ENCODE measurements at regions not wholly inside any gene's neighbourhood (a gene's known extent, or its start where the extent isn't known, plus 50 kb on each side); places are given as distances from the start of the nearest gene placed in this dataset.

GRCh38 chr22:49329636-49330035 lies 498.0 kb downstream of the BRD1 start:
- no peaks in the 10 kb centered on the region for H3K36me3 Mint-ChIP-seq (ENCODE audit: low read depth)
- no peak overlapping the region for H3K4me3 Mint-ChIP-seq
- no peak for TF ChIP-seq CTCF (IDR thresholded peaks at IDR 0.05; ENCODE audit: unreplicated experiment in 3 of 3)
- H3K27ac Mint-ChIP-seq, result no peak overlapping the region
- H3K9me3 Mint-ChIP-seq, result peaks cover 8% of the 10 kb centered on the region
- H3K4me1 Mint-ChIP-seq, result no peaks in the 10 kb centered on the region
- H3K27me3 Mint-ChIP-seq (ENCODE audit: low read depth), result peaks cover 39% of the 10 kb centered on the region

- no peak overlapping the region for H3K4me3 Mint-ChIP-seq
- peaks cover 39% of the 10 kb centered on the region for H3K27me3 Mint-ChIP-seq (ENCODE audit: low read depth)
- H3K36me3 Mint-ChIP-seq (ENCODE audit: low read depth), result no peaks in the 10 kb centered on the region
- TF ChIP-seq CTCF (IDR thresholded peaks at IDR 0.05; ENCODE audit: unreplicated experiment in 3 of 3), result no peak
- H3K9me3 Mint-ChIP-seq, result peaks cover 8% of the 10 kb centered on the region
- no peaks in the 10 kb centered on the region for H3K4me1 Mint-ChIP-seq
- H3K27ac Mint-ChIP-seq, result no peak overlapping the region
Observed at GRCh38 chr22:49328630-49329405, 498.9 kb downstream of the BRD1 start.

GRCh38 chr22:49328118-49328475 lies 499.6 kb downstream of the BRD1 start:
- Mint-ChIP-seq H3K36me3 (ENCODE audit: low read depth) (no peaks in the 10 kb centered on the region), H3K27me3 (ENCODE audit: low read depth) (peaks cover 39% of the 10 kb centered on the region), H3K27ac (no peak overlapping the region), H3K4me1 (no peaks in the 10 kb centered on the region), H3K4me3 (no peak overlapping the region), H3K9me3 (peaks cover 12% of the 10 kb centered on the region)
- TF ChIP-seq CTCF (IDR thresholded peaks at IDR 0.05; ENCODE audit: unreplicated experiment in 3 of 3), result no peak

GRCh38 chr22:49327411-49328117 lies 500.1 kb downstream of the BRD1 start:
- Mint-ChIP-seq H3K27ac (no peak overlapping the region), H3K9me3 (peaks cover 12% of the 10 kb centered on the region), H3K27me3 (ENCODE audit: low read depth) (peaks cover 37% of the 10 kb centered on the region), H3K36me3 (ENCODE audit: low read depth) (no peaks in the 10 kb centered on the region), H3K4me1 (no peaks in the 10 kb centered on the region), H3K4me3 (no peak overlapping the region)
- no peak for TF ChIP-seq CTCF (IDR thresholded peaks at IDR 0.05; ENCODE audit: unreplicated experiment in 3 of 3)

GRCh38 chr22:49326558-49326957 lies 501.1 kb downstream of the BRD1 start:
- peaks cover 12% of the 10 kb centered on the region for H3K9me3 Mint-ChIP-seq

More at GRCh38 chr22:49326558-49326957, 501.1 kb downstream of the BRD1 start:
- no peak overlapping the region for H3K27ac Mint-ChIP-seq
- TF ChIP-seq CTCF (IDR thresholded peaks at IDR 0.05; ENCODE audit: unreplicated experiment in 3 of 3), result no peak
- H3K4me1 Mint-ChIP-seq, result no peaks in the 10 kb centered on the region
- no peak overlapping the region for H3K4me3 Mint-ChIP-seq
- peaks cover 37% of the 10 kb centered on the region for H3K27me3 Mint-ChIP-seq (ENCODE audit: low read depth)
- H3K36me3 Mint-ChIP-seq (ENCODE audit: low read depth), result no peaks in the 10 kb centered on the region

All from nephron (organoid).